ENCODE measurements at regions not wholly inside any gene's neighbourhood (a gene's known extent, or its start where the extent isn't known, plus 50 kb on each side); places are given as distances from the start of the nearest gene placed in this dataset.
"Not testable (repeated sequence)": the region's sequence is repeated elsewhere in the genome, so short reads cannot be mapped to it uniquely, and the experiment has no call there.

- WGBS (ENCODE audit: insufficient coverage), result 86% methylated on average over 1 of the region's 3 CpGs
- no peaks in the 10 kb centered on the region for H3K9me3 Mint-ChIP-seq (ENCODE audit: insufficient read depth)
- no peak overlapping the region for H3K27ac ChIP-seq (ENCODE audit: low read length in 2 of 2)
- ATAC-seq (ENCODE audit: low read depth) (no peak), DNase-seq (no peak)
- H3K36me3 ChIP-seq (replicated peaks in 1 of 2; ENCODE audit: control extremely low read depth in 1 of 2, control insufficient read depth in 1 of 2, extremely low read depth in 1 of 2, insufficient read depth in 2 of 2, low read length in 1 of 2), result no peaks in the 10 kb centered on the region
- no peaks in the 10 kb centered on the region for H3K9me3 ChIP-seq (ENCODE audit: control extremely low read depth in 1 of 3, control insufficient read depth in 2 of 3, insufficient read depth in 1 of 3, low read length in 2 of 3)
- no peaks in the 10 kb centered on the region for H3K27me3 Mint-ChIP-seq
- intact Hi-C loops (cut with micrococcal nuclease), result no loop called here
- H3K9ac ChIP-seq (ENCODE audit: low read length), result no peak overlapping the region
- no peak for TF ChIP-seq CTCF (IDR thresholded peaks at IDR 0.05)
- no peak for TF ChIP-seq EZH2 (IDR thresholded peaks at IDR 0.05; ENCODE audit: borderline replicate concordance, insufficient read depth, low read depth, low read length, poor library complexity, severe bottlenecking)
- no peaks in the 10 kb centered on the region for H3K4me1 ChIP-seq (ENCODE audit: control insufficient read depth in 2 of 2, insufficient read depth in 2 of 2, low read length in 2 of 2)
- no peak overlapping the region for H2AFZ ChIP-seq (ENCODE audit: insufficient read depth, low read depth, low read length, poor library complexity, severe bottlenecking)
- no peaks in the 10 kb centered on the region for H3K79me2 ChIP-seq (ENCODE audit: control insufficient read depth, insufficient read depth, low read length)
- no peak overlapping the region for H3K4me3 ChIP-seq (ENCODE audit: control extremely low read depth in 1 of 5, extremely low read depth in 1 of 5, insufficient read depth in 1 of 5, low read depth in 2 of 5, low read length in 4 of 5)
- no peak overlapping the region for H3K4me2 ChIP-seq (replicated peaks; ENCODE audit: low read depth, low read length, poor library complexity, severe bottlenecking)
- no peaks in the 10 kb centered on the region for H3K4me1 Mint-ChIP-seq
- no peaks in the 10 kb centered on the region for H4K20me1 ChIP-seq (ENCODE audit: control insufficient read depth, insufficient read depth, low read length, poor library complexity, severe bottlenecking)
- H3K27ac Mint-ChIP-seq, result no peak overlapping the region
- H3K4me3 Mint-ChIP-seq, result no peak overlapping the region
- CTCF ChIA-PET, result no interaction called here
- POLR2A ChIA-PET, result no interaction called here
- H3K27me3 ChIP-seq (replicated peaks in 1 of 4; ENCODE audit: control extremely low read depth in 1 of 4, control insufficient read depth in 3 of 4, insufficient read depth in 4 of 4, low read length in 3 of 4), result no peaks in the 10 kb centered on the region
These were observed 244.8 kb downstream of the MPDZ start for GRCh38 chr9:13034694-13035002.

GRCh38 chr9:13035822-13036221 lies 243.7 kb downstream of the MPDZ start:
- Histone ChIP-seq H3K79me2 (ENCODE audit: control insufficient read depth, insufficient read depth, low read length) (no peaks in the 10 kb centered on the region), H3K4me3 (ENCODE audit: control extremely low read depth in 1 of 5, extremely low read depth in 1 of 5, insufficient read depth in 1 of 5, low read depth in 2 of 5, low read length in 4 of 5) (no peak overlapping the region), H3K4me1 (ENCODE audit: control insufficient read depth in 2 of 2, insufficient read depth in 2 of 2, low read length in 2 of 2) (no peaks in the 10 kb centered on the region), H3K9me3 (ENCODE audit: control extremely low read depth in 1 of 3, control insufficient read depth in 2 of 3, insufficient read depth in 1 of 3, low read length in 2 of 3) (no peaks in the 10 kb centered on the region), H2AFZ (ENCODE audit: insufficient read depth, low read depth, low read length, poor library complexity, severe bottlenecking) (no peak overlapping the region), H4K20me1 (ENCODE audit: control insufficient read depth, insufficient read depth, low read length, poor library complexity, severe bottlenecking) (no peaks in the 10 kb centered on the region), H3K27me3 (replicated peaks in 1 of 4; ENCODE audit: control extremely low read depth in 1 of 4, control insufficient read depth in 3 of 4, insufficient read depth in 4 of 4, low read length in 3 of 4) (no peaks in the 10 kb centered on the region), H3K4me2 (replicated peaks; ENCODE audit: low read depth, low read length, poor library complexity, severe bottlenecking) (no peak overlapping the region), H3K9ac (ENCODE audit: low read length) (no peak overlapping the region), H3K36me3 (replicated peaks in 1 of 2; ENCODE audit: control extremely low read depth in 1 of 2, control insufficient read depth in 1 of 2, extremely low read depth in 1 of 2, insufficient read depth in 2 of 2, low read length in 1 of 2) (no peaks in the 10 kb centered on the region), H3K27ac (ENCODE audit: low read length in 2 of 2) (no peak overlapping the region)
- no peak for TF ChIP-seq EZH2 (IDR thresholded peaks at IDR 0.05; ENCODE audit: borderline replicate concordance, insufficient read depth, low read depth, low read length, poor library complexity, severe bottlenecking)
- no peak for TF ChIP-seq CTCF (IDR thresholded peaks at IDR 0.05)
- Mint-ChIP-seq H3K4me3 (no peak overlapping the region), H3K9me3 (ENCODE audit: insufficient read depth) (no peaks in the 10 kb centered on the region), H3K27me3 (no peaks in the 10 kb centered on the region), H3K27ac (no peak overlapping the region), H3K4me1 (no peaks in the 10 kb centered on the region)
- intact Hi-C loops (cut with micrococcal nuclease), result no loop called here
- CTCF ChIA-PET, result interaction anchor here (0.7 kb wide), 1 partner anchor 1879 kb away, joined by 3 read pairs; no protein-coding TSS in a partner anchor
- ATAC-seq (ENCODE audit: low read depth) (no peak), DNase-seq (no peak)
- POLR2A ChIA-PET, result no interaction called here

- POLR2A ChIA-PET, result not testable (repeated sequence)
These were observed 241.7 kb downstream of the MPDZ start for GRCh38 chr9:13037808-13038207.

More at GRCh38 chr9:13037808-13038207, 241.7 kb downstream of the MPDZ start:
- WGBS (ENCODE audit: insufficient coverage), result 97% methylated on average over 8 of the region's 27 CpGs
- H3K4me3 ChIP-seq (ENCODE audit: control extremely low read depth in 1 of 5, extremely low read depth in 1 of 5, insufficient read depth in 1 of 5, low read depth in 2 of 5, low read length in 4 of 5); H3K4me1 Mint-ChIP-seq; H3K4me2 ChIP-seq (replicated peaks; ENCODE audit: low read depth, low read length, poor library complexity, severe bottlenecking); H3K27me3 Mint-ChIP-seq; CTCF ChIA-PET; H2AFZ ChIP-seq (ENCODE audit: insufficient read depth, low read depth, low read length, poor library complexity, severe bottlenecking); DNase-seq; H3K79me2 ChIP-seq (ENCODE audit: control insufficient read depth, insufficient read depth, low read length); ATAC-seq (ENCODE audit: low read depth); H3K27ac Mint-ChIP-seq; H3K9ac ChIP-seq (ENCODE audit: low read length); H3K9me3 Mint-ChIP-seq (ENCODE audit: insufficient read depth); H3K27ac ChIP-seq (ENCODE audit: low read length in 2 of 2); H3K36me3 ChIP-seq (replicated peaks in 1 of 2; ENCODE audit: control extremely low read depth in 1 of 2, control insufficient read depth in 1 of 2, extremely low read depth in 1 of 2, insufficient read depth in 2 of 2, low read length in 1 of 2); H4K20me1 ChIP-seq (ENCODE audit: control insufficient read depth, insufficient read depth, low read length, poor library complexity, severe bottlenecking); intact Hi-C loops (cut with micrococcal nuclease); H3K4me3 Mint-ChIP-seq; H3K9me3 ChIP-seq (ENCODE audit: control extremely low read depth in 1 of 3, control insufficient read depth in 2 of 3, insufficient read depth in 1 of 3, low read length in 2 of 3); H3K4me1 ChIP-seq (ENCODE audit: control insufficient read depth in 2 of 2, insufficient read depth in 2 of 2, low read length in 2 of 2); H3K27me3 ChIP-seq (replicated peaks in 1 of 4; ENCODE audit: control extremely low read depth in 1 of 4, control insufficient read depth in 3 of 4, insufficient read depth in 4 of 4, low read length in 3 of 4): not testable (repeated sequence)

Data from B cell (primary cell).